HG02943 (cell line): ENCODE measurements at regions not wholly inside any gene's neighbourhood (a gene's known extent, or its start where the extent isn't known, plus 50 kb on each side); places are given as distances from the start of the nearest gene placed in this dataset.
A peak's percentile ranks its signal among the peaks of the same experiment; 100 is the strongest.
"Not testable (repeated sequence)": the region's sequence is repeated elsewhere in the genome, so short reads cannot be mapped to it uniquely, and the experiment has no call there.

Experiments
- ATAC-seq: cut with Tn5 transposase; IDR thresholded peaks from one replicate; pipeline ENCODE4 v1.9.1; 2021; ENCODE audit warnings: mild to moderate bottlenecking, low read depth, moderate library complexity; ENCODE audit not compliant: unreplicated experiment

- no peak for ATAC-seq
These were observed 86.8 kb downstream of the NDUFA12 start for GRCh38 chr12:94916663-94917062.

- ATAC-seq, result no peak
These were observed 93.8 kb downstream of the NDUFA12 start for GRCh38 chr12:94909663-94910062.

- ATAC-seq, result not testable (repeated sequence)
These were observed 97.7 kb downstream of the NDUFA12 start for GRCh38 chr12:94905749-94906148.

GRCh38 chr12:94900496-94900895, 103.0 kb downstream of the NDUFA12 start:
- no peak for ATAC-seq

- no peak for ATAC-seq
These were observed 105.1 kb downstream of the NDUFA12 start for GRCh38 chr12:94898388-94898787.

- no peak for ATAC-seq
These were observed 110.8 kb downstream of the NDUFA12 start for GRCh38 chr12:94892544-94893267.

- ATAC-seq, result no peak
These were observed 113.9 kb downstream of the NDUFA12 start for GRCh38 chr12:94889445-94890210.

- no peak for ATAC-seq
These were observed 124.0 kb downstream of the NDUFA12 start for GRCh38 chr12:94879542-94879941.

GRCh38 chr12:94875525-94875924, 128.0 kb downstream of the NDUFA12 start:
- ATAC-seq, result no peak

- no peak for ATAC-seq
These were observed 128.8 kb downstream of the NDUFA12 start for GRCh38 chr12:94874518-94875302.

- ATAC-seq, result no peak
These were observed 129.6 kb downstream of the NDUFA12 start for GRCh38 chr12:94873734-94874517.

GRCh38 chr12:94872971-94873733, 130.3 kb downstream of the NDUFA12 start:
- peak; percentile 64 for ATAC-seq

- ATAC-seq, result peak; percentile 17
These were observed 130.9 kb downstream of the NDUFA12 start for GRCh38 chr12:94872671-94872970.

- no peak for ATAC-seq
These were observed 131.4 kb downstream of the NDUFA12 start for GRCh38 chr12:94872007-94872653.

GRCh38 chr12:94870511-94870910, 133.0 kb downstream of the NDUFA12 start:
- no peak for ATAC-seq

GRCh38 chr12:94868161-94868560, 135.3 kb downstream of the NDUFA12 start:
- no peak for ATAC-seq

GRCh38 chr12:94867066-94867855, 136.2 kb downstream of the NDUFA12 start:
- no peak for ATAC-seq

- ATAC-seq, result no peak
These were observed 138.5 kb downstream of the NDUFA12 start for GRCh38 chr12:94864987-94865386.
